KMS-11 (cell line): ENCODE measurements at regions not wholly inside any gene's neighbourhood (a gene's known extent, or its start where the extent isn't known, plus 50 kb on each side); places are given as distances from the start of the nearest gene placed in this dataset.

Source experiments
- H2AFZ ChIP-seq: fragments of 200-600 bp; sonication (generic); 2 replicates; pipeline ENCODE4 v1.6.1; 2016; ENCODE audit warnings: antibody characterized with exemption, mixed run types, low read depth
- H3K27ac ChIP-seq: fragments of 200-600 bp; sonication (generic); 2 replicates; pipeline ENCODE4 v1.6.1; 2016; ENCODE audit warnings: mild to moderate bottlenecking, mixed run types
- H3K27me3 ChIP-seq: fragments of 200-600 bp; sonication (generic); 2 replicates; pipeline ENCODE4 v1.6.1; 2017; ENCODE audit warnings: mild to moderate bottlenecking, low read depth, mixed run types, moderate library complexity; ENCODE audit not compliant: insufficient read depth
- H3K36me3 ChIP-seq: fragments of 200-600 bp; sonication (generic); 2 replicates; pipeline ENCODE4 v1.6.1; 2017; ENCODE audit warnings: mild to moderate bottlenecking, mixed run types; ENCODE audit not compliant: insufficient read depth
- H3K4me1 ChIP-seq: fragments of 200-600 bp; sonication (generic); 2 replicates; pipeline ENCODE4 v1.6.1; 2016; ENCODE audit warnings: mild to moderate bottlenecking, low read depth, mixed run types; ENCODE audit not compliant: poor library complexity, severe bottlenecking
- H3K4me2 ChIP-seq: fragments of 200-600 bp; sonication (generic); 2 replicates; pipeline ENCODE4 v1.7.0; 2016; ENCODE audit warnings: mild to moderate bottlenecking, mixed run types
- H3K4me3 ChIP-seq: fragments of 200-600 bp; sonication (generic); IDR thresholded peaks from 2 replicates; pipeline ENCODE4 v1.6.1; 2017; ENCODE audit warnings: low read depth, low read length, mixed read lengths; ENCODE audit not compliant: insufficient read depth
- H3K79me2 ChIP-seq: fragments of 200-600 bp; sonication (generic); 2 replicates; pipeline ENCODE4 v1.6.1; 2016; ENCODE audit warnings: low read depth, mixed run types; ENCODE audit not compliant: insufficient read depth
- H3K9ac ChIP-seq: fragments of 200-600 bp; sonication (generic); 2 replicates; pipeline ENCODE4 v1.6.1; 2016; ENCODE audit warnings: mild to moderate bottlenecking, mixed run types
- H4K20me1 ChIP-seq: fragments of 200-600 bp; sonication (generic); 2 replicates; pipeline ENCODE4 v1.6.1; 2016; ENCODE audit warnings: mild to moderate bottlenecking, mixed run types; ENCODE audit not compliant: insufficient read depth
- CTCF ChIP-seq: fragments of 200-600 bp; sonication (generic); conservative IDR thresholded peaks from 2 replicates; pipeline ENCODE4 v1.6.1; 2017; ENCODE audit warnings: low read depth, mild to moderate bottlenecking, antibody characterized with exemption, low read length, moderate library complexity, mixed read lengths

DNA sequence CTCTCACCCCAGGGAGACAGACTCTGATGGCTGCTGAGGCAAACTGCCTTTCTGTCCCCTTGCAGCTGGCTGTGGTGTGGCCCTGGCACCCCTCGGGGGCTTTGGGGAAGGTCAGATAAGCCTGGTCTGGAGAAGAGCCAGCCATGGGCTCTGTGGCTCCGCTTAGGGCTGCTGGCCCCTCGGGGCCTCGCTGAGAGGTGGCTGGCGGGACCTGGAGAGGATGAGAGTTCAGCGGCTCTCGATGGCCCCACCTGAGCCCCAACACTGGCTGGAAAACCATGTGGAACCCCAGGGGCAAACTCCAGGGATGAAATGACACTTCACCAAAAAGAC lies 56.1 kb upstream of the ASAP2 start:
- no peak overlapping the region for H3K4me3 ChIP-seq
- no peaks in the 10 kb centered on the region for H3K79me2 ChIP-seq
- no peaks in the 10 kb centered on the region for H3K36me3 ChIP-seq
- H3K4me1 ChIP-seq: no peaks in the 10 kb centered on the region
- no peak overlapping the region for H3K9ac ChIP-seq
- no peak overlapping the region for H2AFZ ChIP-seq
- no peak overlapping the region for H3K27ac ChIP-seq
- no peaks in the 10 kb centered on the region for H3K27me3 ChIP-seq
- no peak for TF ChIP-seq CTCF
- no peaks in the 10 kb centered on the region for H4K20me1 ChIP-seq
- H3K4me2 ChIP-seq: no peak overlapping the region

DNA sequence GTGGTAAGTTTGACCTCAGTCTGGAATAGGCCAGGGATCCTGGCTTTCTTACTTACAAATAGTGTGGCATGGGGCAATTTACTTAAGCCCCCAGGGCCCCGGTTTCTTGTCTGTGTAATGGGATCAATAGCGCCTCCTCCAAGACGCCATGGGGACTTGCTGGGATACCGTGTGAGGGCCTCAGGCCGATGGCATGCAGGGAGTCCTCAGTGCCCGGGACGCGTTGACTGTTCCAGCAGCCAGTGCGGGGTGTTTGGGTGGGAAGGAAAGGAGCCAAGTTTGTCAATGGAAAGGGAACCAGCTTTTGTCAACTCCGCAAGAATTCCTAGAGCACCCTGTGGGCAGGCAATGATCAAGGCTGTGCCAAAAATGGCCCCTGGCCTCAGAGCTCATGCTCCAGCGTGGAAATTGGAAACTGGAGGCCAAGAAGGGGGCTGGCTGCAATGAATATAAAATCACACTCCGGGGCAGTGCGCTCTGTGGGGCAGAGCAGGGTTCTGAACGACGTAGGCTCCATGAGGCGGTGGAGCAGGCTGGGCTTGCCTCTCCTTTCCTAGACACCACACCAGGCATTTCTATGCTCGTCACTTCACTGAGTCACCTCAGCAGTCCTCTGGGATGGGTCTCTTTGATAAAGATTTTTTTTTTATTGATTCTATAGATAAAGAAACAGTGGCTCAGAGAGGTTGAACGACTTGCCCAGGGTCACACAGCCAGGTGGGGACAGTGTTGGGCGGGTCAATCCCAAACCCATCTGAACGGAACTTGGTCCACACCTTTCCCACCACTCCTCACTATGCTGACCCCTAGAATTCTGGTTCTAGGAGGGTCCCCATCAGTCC lies 56.7 kb upstream of the ASAP2 start:
- Histone ChIP-seq H4K20me1 (no peaks in the 10 kb centered on the region), H3K9ac (no peak overlapping the region), H3K27me3 (no peaks in the 10 kb centered on the region), H2AFZ (no peak overlapping the region), H3K36me3 (no peaks in the 10 kb centered on the region), H3K4me2 (no peak overlapping the region), H3K4me1 (no peaks in the 10 kb centered on the region), H3K27ac (no peak overlapping the region), H3K4me3 (no peak overlapping the region), H3K79me2 (no peaks in the 10 kb centered on the region)
- no peak for TF ChIP-seq CTCF

DNA sequence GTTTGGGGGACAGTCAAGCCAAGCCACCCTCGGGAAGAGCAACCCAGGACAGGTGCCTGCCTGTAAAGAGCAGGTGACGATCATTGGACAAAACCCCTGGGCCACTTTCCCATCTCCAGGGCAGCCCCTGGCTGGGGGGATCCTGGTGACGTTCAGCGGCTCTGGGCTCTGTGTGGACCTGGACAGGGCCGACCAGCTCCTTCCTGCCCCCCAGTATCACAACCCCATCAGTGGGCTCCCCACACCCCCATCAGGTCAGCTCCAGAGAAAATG lies 57.3 kb upstream of the ASAP2 start:
- no peaks in the 10 kb centered on the region for H3K36me3 ChIP-seq
- H3K9ac ChIP-seq: no peak overlapping the region
- no peak for TF ChIP-seq CTCF
- H3K4me2 ChIP-seq: no peak overlapping the region
- H3K27ac ChIP-seq: no peak overlapping the region
- H4K20me1 ChIP-seq: no peaks in the 10 kb centered on the region
- no peak overlapping the region for H2AFZ ChIP-seq
- H3K4me1 ChIP-seq: no peaks in the 10 kb centered on the region
- H3K4me3 ChIP-seq: no peak overlapping the region
- H3K79me2 ChIP-seq: no peaks in the 10 kb centered on the region
- H3K27me3 ChIP-seq: no peaks in the 10 kb centered on the region

GRCh38 chr2:9146646-9147045 lies 60.0 kb upstream of the ASAP2 start:
- Histone ChIP-seq H2AFZ (no peak overlapping the region), H4K20me1 (no peaks in the 10 kb centered on the region), H3K79me2 (no peaks in the 10 kb centered on the region), H3K27ac (no peak overlapping the region), H3K4me2 (no peak overlapping the region), H3K4me3 (no peak overlapping the region), H3K9ac (no peak overlapping the region), H3K27me3 (no peaks in the 10 kb centered on the region), H3K4me1 (peaks cover 4% of the 10 kb centered on the region), H3K36me3 (no peaks in the 10 kb centered on the region)
- no peak for TF ChIP-seq CTCF
